ENCODE measurements at regions not wholly inside any gene's neighbourhood (a gene's known extent, or its start where the extent isn't known, plus 50 kb on each side); places are given as distances from the start of the nearest gene placed in this dataset.
A peak's percentile ranks its signal among the peaks of the same experiment; 100 is the strongest.

DNA sequence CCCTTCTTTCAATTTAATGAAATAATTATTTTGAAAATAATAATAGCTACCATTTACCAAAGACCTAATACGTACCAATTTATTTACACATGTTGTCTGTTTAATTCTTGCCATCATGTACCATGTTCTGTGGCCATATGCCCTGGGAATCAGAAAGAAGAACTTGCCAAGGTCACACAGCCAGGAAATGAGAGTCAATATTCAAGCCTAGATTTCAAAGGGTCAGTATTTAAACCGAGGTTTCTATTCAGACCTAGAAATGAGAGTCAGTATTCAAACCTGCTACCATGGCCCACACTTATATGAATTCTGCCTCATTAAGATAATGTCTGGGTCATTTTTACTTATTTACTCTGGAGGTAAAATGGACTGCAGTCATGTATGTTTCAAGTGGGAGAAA, 103.6 kb upstream of the TBL1XR1 start:
- DNase-seq (ENCODE audit: low read depth), result no peak

DNA sequence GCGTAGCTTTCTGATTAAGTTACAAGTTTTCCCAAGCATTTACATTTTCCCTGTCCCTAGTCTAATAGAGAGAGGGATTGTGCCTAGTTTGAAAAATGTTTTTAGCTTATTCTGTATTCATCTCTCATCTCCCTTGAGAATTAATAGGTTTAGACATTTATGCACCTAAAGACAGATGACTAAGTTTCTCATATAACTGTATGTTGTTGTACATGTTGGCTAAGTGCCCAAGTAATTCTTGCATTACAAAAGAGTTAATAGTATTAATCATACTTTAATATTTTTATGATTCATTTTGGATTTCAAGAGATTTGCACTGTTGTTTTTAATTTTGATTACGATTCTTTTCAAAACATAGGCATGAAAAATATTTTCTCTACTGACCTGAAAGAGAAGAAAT, 109.0 kb upstream of the TBL1XR1 start:
- DNase-seq (ENCODE audit: low read depth), result peak; percentile 21

DNA sequence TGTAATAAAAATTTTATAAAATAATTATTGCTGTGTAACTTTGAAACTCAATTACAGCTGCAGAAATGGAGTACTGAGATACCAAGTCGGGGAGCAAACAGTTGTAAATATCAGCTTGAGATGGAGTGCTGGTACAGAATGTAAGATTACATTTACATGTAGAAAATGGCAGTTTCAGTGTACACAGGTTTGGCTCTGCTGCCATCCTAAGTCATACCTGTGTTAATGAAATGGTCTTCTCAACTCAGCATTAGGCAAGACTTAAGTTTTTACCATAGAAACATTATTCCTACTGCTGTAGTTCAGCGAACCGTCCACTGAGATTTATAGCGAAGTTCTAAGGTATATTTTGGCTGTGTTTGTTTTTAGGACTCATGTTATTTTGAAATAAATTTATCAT, 110.1 kb upstream of the TBL1XR1 start:
- no peak for DNase-seq (ENCODE audit: low read depth)

GRCh38 chr3:177307826-177308225, 110.5 kb upstream of the TBL1XR1 start:
- DNase-seq (ENCODE audit: low read depth), result no peak

DNA sequence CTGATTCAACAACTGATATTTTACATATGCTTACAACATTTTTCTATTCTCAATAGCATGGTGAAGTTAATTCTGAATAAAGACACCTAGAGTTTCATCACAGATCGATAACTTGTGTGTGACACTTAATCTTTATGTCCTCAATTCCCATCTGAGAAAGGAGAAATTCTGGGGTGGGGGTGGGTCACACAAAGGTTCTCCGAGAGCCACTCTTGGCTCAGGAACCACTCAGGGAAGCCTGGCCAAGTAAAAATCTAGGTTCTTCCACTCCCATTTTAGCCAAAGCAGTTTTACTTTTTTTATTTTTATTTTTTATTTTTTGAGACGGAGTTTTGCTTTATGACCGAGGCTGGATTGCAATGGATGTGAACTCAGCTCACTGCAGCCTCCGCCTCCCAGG, 111.0 kb upstream of the TBL1XR1 start:
- DNase-seq (ENCODE audit: low read depth), result no peak

GRCh38 chr3:177308911-177309310, 111.6 kb upstream of the TBL1XR1 start:
- DNase-seq (ENCODE audit: low read depth), result no peak

- no peak for DNase-seq (ENCODE audit: low read depth)
Observed at GRCh38 chr3:177312491-177312890, 115.2 kb upstream of the TBL1XR1 start.

- no peak for DNase-seq (ENCODE audit: low read depth)
Observed at GRCh38 chr3:177314897-177315296, 117.6 kb upstream of the TBL1XR1 start.

DNA sequence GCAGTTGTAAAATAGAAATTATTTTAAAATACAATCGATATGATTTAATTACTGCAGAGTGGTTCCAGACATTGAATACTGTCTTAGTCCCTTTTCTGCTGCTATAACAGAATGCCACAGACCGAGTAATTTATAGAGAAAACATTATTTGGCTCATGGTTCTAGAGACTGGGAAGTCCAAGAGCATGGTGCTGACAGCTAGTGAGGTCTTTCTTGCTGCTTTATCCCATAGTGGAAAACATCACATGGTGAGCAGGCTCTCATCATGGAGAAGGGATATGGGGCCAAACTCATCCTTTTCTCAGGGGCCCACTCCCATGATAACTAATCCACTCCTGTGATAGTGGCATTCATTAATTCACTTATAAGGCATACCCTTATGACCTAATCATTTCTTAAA, 120.0 kb upstream of the TBL1XR1 start:
- DNase-seq (ENCODE audit: low read depth), result no peak

- no peak for DNase-seq (ENCODE audit: low read depth)
Observed at GRCh38 chr3:177318559-177318958, 121.3 kb upstream of the TBL1XR1 start.

GRCh38 chr3:177320765-177321247, 123.5 kb upstream of the TBL1XR1 start:
- DNase-seq (ENCODE audit: low read depth), result no peak

- DNase-seq (ENCODE audit: low read depth), result no peak
Observed at GRCh38 chr3:177321819-177322218, 124.5 kb upstream of the TBL1XR1 start.

DNA sequence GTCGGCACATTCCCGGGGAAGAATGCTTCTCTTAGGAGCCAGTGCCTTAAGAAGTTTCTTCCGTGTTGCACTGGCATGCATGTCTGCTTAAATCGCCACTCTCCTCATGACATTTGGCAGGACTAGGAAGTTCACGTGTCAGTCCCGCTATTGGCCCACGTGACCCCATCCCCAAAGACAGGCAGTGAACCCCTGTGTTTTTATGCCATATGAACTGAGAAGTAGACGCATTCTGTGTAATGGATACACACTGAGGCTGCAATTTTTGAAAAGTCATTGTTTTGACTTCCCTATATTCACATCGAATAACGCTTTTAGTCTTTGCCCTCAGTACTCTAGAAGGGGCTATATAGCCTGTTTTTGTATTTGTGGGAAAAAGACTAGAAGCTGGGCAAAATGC, 125.6 kb upstream of the TBL1XR1 start:
- DNase-seq (ENCODE audit: low read depth), result no peak

DNA sequence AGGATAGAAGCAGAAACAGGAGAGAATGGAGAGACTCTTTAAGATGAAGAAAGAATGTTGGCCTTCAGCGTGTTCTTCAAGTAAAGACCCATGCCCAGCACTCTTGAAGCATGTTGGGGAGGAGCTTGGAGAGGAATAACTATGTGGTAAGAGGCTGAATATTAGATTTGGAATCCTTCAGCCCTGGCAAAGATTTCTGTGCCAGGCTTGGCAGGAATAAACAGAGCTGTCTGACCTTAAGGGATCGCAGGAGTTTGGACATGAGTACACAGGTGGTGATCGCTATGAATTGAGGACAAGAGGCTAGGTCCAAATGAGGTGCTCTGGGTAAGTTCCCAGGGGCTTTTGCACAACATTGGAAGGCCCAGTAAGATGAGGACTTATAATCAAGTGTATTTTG, 132.6 kb upstream of the TBL1XR1 start:
- no peak for DNase-seq (ENCODE audit: low read depth)

- DNase-seq (ENCODE audit: low read depth), result no peak
Observed at GRCh38 chr3:177330779-177331178, 133.5 kb upstream of the TBL1XR1 start.

DNA sequence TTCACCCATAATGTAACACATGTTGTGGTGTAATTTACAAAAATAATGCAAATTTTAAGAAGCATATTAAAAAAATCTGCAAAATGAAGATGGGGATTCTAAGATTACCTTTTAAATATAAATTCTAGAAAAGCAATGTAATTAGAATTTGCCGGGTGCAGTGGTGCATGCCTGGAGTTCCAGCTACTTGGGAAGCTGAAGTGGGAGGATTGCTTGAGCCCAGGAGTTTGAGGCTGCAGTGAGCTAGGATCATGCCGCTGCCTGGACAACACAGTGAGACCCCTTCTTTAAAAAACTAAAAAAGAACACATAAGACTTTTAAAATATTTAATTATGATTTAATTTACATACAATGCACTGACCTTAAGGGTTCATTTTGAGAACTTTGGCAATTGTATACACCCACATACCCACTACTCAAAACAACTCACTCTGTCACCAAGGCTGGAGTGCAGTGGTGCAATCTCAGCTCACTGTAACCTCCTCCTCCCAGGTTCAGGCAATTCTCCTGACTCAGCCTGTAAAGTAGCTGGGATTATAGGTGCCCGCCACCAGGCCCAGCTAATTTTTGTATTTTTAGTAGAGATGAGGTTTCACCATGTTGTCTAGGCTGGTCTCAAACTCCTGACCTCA, 134.0 kb upstream of the TBL1XR1 start:
- DNase-seq (ENCODE audit: low read depth), result no peak

DNA sequence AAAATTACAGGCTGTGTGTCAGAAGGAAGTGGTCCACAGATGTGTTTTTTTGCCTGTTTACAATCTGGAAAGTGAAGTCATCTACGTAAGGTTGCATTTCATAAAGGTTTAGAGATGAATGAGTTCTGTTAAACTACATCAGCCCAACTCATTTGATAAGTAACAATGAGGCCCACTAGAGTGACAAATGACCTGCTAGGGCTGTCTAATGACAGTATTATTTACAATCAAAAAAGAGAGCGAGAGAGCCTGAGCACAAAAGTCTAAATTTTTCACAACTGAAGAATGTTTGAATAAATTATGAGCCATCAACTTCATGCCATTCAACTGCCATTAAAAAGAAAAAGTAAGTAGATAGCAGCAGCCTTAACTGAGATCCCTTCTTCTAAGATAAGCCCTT, 135.7 kb upstream of the TBL1XR1 start:
- no peak for DNase-seq (ENCODE audit: low read depth)

DNA sequence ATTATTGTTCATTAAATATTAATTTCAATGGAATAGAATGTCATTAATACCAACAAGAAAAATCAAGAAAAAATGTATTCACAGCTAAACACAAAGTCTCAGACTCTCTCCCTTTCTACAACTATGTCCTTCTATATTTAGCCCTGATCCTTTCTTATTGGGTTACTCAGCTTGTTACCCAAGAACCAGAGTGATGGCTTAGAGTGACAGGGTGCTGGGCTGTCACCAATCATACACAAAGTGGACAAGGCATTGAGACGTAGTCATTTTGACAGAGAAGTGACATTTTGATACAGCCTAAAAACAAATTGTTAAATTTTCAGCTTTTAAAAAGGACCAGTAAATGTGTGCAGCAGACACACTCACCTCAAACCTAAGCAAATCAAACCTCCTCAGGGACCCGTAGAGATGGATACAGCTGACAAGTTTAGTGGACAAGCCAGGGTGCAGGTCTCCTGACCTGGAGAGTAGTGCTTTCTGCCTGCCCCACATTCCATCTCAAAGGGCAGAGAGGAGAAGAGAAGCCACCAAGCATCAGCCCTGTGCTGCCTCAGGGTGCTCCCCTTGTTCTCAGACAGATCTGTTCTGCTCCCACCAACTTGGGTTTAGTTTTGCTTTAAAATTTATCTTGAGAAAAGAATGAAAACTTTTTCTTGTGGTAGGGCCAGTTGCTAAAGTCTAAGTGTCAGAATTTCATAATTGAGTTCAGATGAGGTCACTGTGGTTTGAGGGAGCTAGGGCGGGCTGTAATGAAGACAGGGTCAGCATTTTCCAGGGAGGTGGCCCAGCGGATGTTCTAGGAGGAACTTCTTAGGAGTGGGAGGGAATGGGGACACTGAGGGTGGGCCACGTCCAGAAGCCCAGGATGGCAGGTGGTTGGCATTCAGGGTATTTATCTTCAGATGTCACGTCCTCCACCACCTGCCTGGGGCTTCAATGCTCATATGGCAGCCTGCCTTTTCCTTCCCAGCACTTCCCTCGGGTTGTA, 136.5 kb upstream of the TBL1XR1 start:
- DNase-seq (ENCODE audit: low read depth), result peak; percentile 69

DNA sequence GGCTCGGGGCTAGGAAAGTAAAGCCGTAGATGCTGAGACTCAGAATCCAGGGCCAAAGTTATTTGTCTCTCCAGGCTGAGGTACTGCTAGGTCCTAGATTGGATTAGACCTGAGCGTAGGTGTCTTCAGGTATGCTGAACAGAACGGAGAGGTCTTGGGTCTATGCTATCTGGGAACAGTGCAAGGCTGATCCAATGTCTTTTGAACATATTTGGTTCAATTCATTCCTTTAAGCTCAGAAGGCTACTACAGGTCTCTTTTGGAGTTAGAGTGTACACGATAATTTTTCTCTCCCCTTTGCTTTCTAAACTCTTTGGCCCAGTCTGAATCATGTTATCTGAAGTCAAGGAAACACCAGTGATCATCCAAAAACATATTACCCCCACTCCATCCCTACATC, 137.5 kb upstream of the TBL1XR1 start:
- no peak for DNase-seq (ENCODE audit: low read depth)

DNA sequence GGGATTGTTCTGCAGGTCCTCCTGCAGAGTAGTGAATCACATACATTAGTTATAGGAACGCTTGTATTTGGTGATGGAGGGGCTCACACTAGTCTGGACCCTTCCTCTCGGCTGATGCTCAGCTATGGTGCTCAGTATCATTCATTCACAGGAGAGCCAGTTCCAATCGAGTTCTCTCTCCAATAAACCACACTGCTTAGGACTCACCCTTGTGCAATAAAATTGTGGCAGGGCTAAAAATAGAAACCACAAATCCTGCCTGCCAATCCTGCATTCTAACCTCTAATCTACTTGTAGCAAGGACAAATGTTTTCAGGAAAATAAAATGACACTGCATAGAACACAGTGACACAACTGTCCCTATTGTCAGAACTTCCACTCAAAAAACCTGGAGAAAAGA, 138.4 kb upstream of the TBL1XR1 start:
- DNase-seq (ENCODE audit: low read depth), result peak; percentile 76

DNA sequence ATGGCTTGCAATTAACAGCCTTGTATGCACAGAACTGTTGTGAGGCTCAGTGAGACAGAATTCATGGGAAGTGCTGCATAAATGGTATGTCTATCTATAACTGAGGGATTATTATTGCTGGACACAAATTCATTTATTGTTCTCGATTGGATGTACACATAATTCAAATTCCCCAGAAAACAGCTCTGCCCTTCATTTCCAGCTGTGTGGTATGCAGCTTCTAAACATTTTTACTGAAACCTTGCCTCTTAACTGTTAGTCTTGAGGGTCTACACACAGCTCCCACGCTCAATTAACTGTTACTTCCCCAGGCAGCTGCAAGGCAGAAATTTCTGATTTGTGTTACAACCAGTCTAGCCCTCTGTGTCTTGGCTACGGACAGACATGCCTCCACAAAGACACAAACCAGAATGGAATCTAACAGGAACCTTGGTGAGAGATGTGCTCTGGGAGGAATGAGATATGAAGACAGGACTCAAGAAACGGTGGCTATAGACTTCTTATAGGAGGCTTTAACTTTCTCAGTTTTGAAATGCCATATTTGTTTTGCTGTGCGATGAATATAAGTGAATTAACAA, 139.7 kb upstream of the TBL1XR1 start:
- no peak for DNase-seq (ENCODE audit: low read depth)

DNA sequence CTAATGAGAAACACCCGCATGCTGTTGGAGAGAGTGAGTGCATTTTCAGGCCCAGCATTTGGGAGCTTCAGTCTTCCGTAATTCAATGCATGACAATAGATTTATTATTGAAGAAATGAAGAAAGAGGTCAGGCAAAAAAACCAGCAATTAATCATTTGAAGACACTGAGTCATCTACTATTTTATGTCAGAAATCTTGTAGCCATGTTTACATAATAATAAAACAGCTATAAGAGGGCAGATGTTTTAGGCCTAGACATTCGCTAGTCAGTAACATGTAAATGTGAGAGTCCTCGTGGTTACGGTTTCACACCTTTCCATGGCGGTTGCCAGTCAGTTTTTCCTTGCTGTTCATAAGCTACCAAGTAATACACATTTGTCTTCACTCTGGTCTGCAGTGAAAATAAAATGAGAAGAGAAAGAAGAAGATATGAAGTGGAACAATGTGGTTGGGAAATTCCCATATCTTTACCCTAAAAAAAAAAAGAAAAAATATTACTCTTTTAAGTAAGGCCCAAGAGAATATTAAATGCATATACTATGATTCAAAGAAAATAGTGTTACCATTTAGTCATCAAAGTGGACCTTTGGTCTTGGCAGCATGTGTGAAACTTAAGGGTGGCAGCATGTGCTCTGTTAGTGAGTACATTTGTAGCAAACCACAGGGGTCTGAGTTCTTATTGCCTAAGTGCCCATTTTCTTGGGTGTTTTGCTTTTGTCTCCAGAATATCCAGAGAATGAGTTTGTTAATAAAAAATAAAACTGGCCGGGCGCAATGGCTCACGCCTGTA, 140.5 kb upstream of the TBL1XR1 start:
- DNase-seq (ENCODE audit: low read depth), result peak; percentile 89
